OCI-LY7 (cell line): ENCODE measurements at regions not wholly inside any gene's neighbourhood (a gene's known extent, or its start where the extent isn't known, plus 50 kb on each side); places are given as distances from the start of the nearest gene placed in this dataset.

ENCODE experiments used
- BruUV-seq: library from RNA; stranded (reverse); fragments of 400-500 nt; replicated peaks from 2 replicates; lab custom pipeline; 2021; lab: Mats Ljungman, UMichigan
- CTCF ChIA-PET: fragments of 300-600 bp; sonication (Branson Sonifier 250); formaldehyde crosslinking; loops from one replicate; lab custom pipeline; 2022; ENCODE audit warnings: antibody characterized with exemption; ENCODE audit not compliant: unreplicated experiment; lab: Charles Lee
- POLR2A ChIA-PET: fragments of 300-600 bp; sonication (Branson Sonifier 250); formaldehyde crosslinking; loops from one replicate; lab custom pipeline; 2022; ENCODE audit warnings: antibody characterized with exemption; lab: Charles Lee
- DNase-seq: peaks from one replicate; pipeline ENCODE4 v3.0.0-alpha.2; 2015; ENCODE audit warnings: low spot score
- H2AFZ ChIP-seq: fragments of 200-600 bp; sonication (generic), shearing (Covaris generic); 2 replicates; pipeline ENCODE4 v1.6.1; 2014; ENCODE audit warnings: mild to moderate bottlenecking, antibody characterized with exemption, low read length, moderate library complexity
- H3K27ac ChIP-seq: fragments of 200-600 bp; sonication (generic); 2 replicates; pipeline ENCODE4 v1.5.1; 2014; ENCODE audit warnings: mixed run types, low read depth, mild to moderate bottlenecking, moderate library complexity, low read length, inconsistent platforms; ENCODE audit not compliant: poor library complexity, severe bottlenecking
- H3K36me3 ChIP-seq: fragments of 200-600 bp; sonication (generic); 2 replicates; pipeline ENCODE4 v1.6.1; 2014; ENCODE audit warnings: mild to moderate bottlenecking, antibody characterized with exemption, low read length, moderate library complexity, mixed read lengths; ENCODE audit not compliant: insufficient read depth
- H3K4me1 ChIP-seq: fragments of 200-600 bp; sonication (generic); 2 replicates; pipeline ENCODE4 v1.5.1; 2014; ENCODE audit warnings: mild to moderate bottlenecking, low read length; ENCODE audit not compliant: insufficient read depth, poor library complexity, severe bottlenecking
- H3K4me2 ChIP-seq: fragments of 200-600 bp; sonication (generic); 2 replicates; pipeline ENCODE4 v1.6.1; 2014; ENCODE audit warnings: mild to moderate bottlenecking, low read length
- H3K4me3 ChIP-seq: fragments of 200-600 bp; sonication (generic); 2 replicates; pipeline ENCODE4 v1.5.1; 2014; ENCODE audit warnings: mild to moderate bottlenecking, low read depth, low read length; ENCODE audit not compliant: poor library complexity, severe bottlenecking
- H3K79me2 ChIP-seq: fragments of 200-600 bp; sonication (generic); 2 replicates; pipeline ENCODE4 v1.6.1; 2016; ENCODE audit warnings: low read depth, mild to moderate bottlenecking, low read length, moderate library complexity, mixed read lengths; ENCODE audit not compliant: insufficient read depth
- H3K9me2 ChIP-seq: fragments of 200-600 bp; sonication (generic); 2 replicates; pipeline ENCODE4 v1.6.1; 2016; ENCODE audit warnings: mild to moderate bottlenecking, low read length, mixed read lengths; ENCODE audit not compliant: insufficient read depth
- H3K9me3 ChIP-seq: fragments of 200-600 bp; sonication (generic); 2 replicates; pipeline ENCODE4 v1.6.1; 2014; ENCODE audit warnings: mild to moderate bottlenecking, mixed run types, low read length, mixed read lengths
- H4K20me1 ChIP-seq: fragments of 200-600 bp; sonication (generic); 2 replicates; pipeline ENCODE4 v1.6.1; 2014; ENCODE audit warnings: mild to moderate bottlenecking, antibody characterized with exemption, low read length, moderate library complexity, mixed read lengths; ENCODE audit not compliant: insufficient read depth
- EZH2phosphoT487 ChIP-seq: fragments of 200-600 bp; sonication (generic); IDR thresholded peaks from 2 replicates; pipeline ENCODE4 v1.6.1; 2018; ENCODE audit warnings: low read depth, borderline replicate concordance, mild to moderate bottlenecking, mixed run types, antibody characterized with exemption, low read length, moderate library complexity, mixed read lengths
- intact Hi-C: fragments of 100-400 bp; cut with micrococcal nuclease; formaldehyde crosslinking; loops from one replicate; pipeline ENCODE4 v1.10.0; 2022; ENCODE audit not compliant: unreplicated experiment
- TF ChIP-seq, protein P1 (sequence below): fragments of 200-600 bp; sonication (generic); conservative IDR thresholded peaks from 2 replicates; pipeline ENCODE4 v1.5.1; 2014; ENCODE audit warnings: mild to moderate bottlenecking, antibody characterized with exemption, low read length, moderate library complexity, mixed read lengths

DNA sequence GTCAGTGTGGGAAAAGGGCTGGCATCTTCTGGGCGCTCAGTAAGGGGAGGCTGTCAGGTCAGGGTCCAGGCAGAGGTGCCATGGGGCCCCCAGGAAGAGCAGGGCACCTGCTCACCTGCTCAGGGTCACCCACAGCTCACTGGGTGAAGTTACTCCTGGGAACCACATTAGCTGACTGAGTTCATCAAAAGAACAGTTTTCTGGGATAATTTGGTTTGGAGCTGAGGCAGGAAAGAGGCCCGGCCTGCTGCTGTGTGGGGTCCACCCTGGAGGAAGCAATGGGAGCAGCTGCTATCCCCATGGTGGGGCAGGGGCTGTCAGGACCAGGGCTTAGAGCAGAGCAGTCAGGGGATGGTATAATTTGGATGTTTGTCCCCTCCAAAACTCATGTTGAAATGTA lies 97.2 kb upstream of the GPC1 start:
- POLR2A ChIA-PET = no interaction called here
- Histone ChIP-seq H3K9me2 (no peaks in the 10 kb centered on the region), H3K27ac (no peak overlapping the region), H3K4me3 (no peak overlapping the region), H3K4me2 (no peak overlapping the region), H3K4me1 (no peaks in the 10 kb centered on the region), H3K36me3 (no peaks in the 10 kb centered on the region), H3K9me3 (no peaks in the 10 kb centered on the region), H2AFZ (no peak overlapping the region), H3K79me2 (no peaks in the 10 kb centered on the region), H4K20me1 (no peaks in the 10 kb centered on the region)
- intact Hi-C loops = no loop called here
- CTCF ChIA-PET = no interaction called here
- no peak for DNase-seq
- BruUV-seq = no TSS peak
- TF ChIP-seq EZH2phosphoT487 = no peak
- TF ChIP-seq, protein P1, sequence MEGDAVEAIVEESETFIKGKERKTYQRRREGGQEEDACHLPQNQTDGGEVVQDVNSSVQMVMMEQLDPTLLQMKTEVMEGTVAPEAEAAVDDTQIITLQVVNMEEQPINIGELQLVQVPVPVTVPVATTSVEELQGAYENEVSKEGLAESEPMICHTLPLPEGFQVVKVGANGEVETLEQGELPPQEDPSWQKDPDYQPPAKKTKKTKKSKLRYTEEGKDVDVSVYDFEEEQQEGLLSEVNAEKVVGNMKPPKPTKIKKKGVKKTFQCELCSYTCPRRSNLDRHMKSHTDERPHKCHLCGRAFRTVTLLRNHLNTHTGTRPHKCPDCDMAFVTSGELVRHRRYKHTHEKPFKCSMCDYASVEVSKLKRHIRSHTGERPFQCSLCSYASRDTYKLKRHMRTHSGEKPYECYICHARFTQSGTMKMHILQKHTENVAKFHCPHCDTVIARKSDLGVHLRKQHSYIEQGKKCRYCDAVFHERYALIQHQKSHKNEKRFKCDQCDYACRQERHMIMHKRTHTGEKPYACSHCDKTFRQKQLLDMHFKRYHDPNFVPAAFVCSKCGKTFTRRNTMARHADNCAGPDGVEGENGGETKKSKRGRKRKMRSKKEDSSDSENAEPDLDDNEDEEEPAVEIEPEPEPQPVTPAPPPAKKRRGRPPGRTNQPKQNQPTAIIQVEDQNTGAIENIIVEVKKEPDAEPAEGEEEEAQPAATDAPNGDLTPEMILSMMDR = no peak

DNA sequence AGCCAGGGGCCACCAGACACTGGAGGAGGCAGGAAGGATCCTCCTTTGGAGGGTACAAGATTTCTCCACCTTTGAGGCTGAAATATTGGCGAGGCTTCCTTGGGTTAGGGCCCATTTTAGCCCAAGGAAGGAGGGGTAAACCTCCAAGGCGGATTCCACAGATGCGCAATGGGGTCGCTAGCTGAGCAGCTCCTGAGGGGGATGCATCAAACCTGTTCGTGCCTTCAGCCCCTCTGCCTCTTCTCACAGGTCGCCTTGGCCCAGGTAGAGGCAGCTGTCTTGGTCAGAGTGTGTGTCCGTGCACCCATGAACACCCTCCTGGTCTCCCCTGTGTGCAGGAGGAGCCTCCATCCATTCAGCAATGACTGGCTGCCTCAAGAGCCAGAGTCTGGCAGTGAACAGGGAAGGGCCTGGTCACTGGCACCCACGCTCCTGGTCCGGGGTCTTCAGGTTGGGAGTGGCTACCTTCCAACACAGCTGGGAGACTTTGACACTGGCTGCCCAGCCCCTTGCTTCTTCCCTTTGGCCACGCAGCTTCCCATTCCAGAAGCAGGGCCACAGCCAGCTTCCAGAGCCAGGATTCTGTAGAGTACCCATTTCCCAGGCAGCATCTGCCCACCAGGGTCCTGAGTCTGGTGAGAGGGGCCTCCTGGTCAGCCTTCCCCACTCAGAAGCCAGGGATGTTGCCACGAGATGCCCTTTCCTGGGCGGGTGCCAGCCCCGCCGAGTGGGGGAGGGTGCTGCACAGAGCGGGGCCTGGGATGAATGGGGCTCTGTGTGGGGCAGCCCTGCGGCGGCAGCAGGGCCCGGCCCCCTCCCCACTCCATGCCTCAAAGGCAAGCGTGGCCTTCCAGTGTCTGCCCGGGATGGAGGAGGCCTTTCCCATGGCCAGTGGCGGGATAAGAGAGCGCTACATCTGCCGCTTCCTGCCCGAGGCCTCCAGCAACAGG lies 95.8 kb upstream of the GPC1 start:
- no peaks in the 10 kb centered on the region for H3K9me2 ChIP-seq
- intact Hi-C loops = no loop called here
- H3K79me2 ChIP-seq = no peaks in the 10 kb centered on the region
- no peaks in the 10 kb centered on the region for H4K20me1 ChIP-seq
- H2AFZ ChIP-seq = no peak overlapping the region
- H3K4me1 ChIP-seq = no peaks in the 10 kb centered on the region
- ChIA-PET CTCF (no interaction called here), POLR2A (interaction anchor here (0.6 kb wide), 1 partner anchor 79 kb away, joined by 3 read pairs; no protein-coding TSS in a partner anchor)
- TF ChIP-seq, protein P1 = no peak
- no peak for TF ChIP-seq EZH2phosphoT487
- no peak overlapping the region for H3K4me3 ChIP-seq
- no peaks in the 10 kb centered on the region for H3K36me3 ChIP-seq
- no peak for DNase-seq
- no peak overlapping the region for H3K4me2 ChIP-seq
- H3K27ac ChIP-seq = no peak overlapping the region
- no peaks in the 10 kb centered on the region for H3K9me3 ChIP-seq
- BruUV-seq = no TSS peak

DNA sequence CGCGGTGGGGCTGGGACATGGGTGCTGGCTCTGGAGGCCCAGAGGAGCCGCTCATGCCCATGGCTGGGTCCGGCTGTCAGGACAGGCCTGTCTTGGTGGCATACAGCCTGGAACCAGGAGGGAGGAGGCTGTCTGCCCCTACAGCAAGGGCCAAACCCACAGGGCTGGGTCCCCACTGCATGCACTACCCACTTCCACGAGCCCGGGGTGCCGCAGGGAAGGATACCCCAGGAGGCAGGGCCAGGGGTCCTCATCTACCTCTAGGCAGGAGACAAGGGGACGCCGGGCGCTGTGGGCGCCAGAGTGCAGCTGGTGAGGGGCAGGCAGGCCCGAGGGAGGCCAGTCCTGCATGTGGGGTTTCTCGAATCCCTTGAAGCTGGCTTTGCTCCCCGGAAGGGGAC lies 95.1 kb upstream of the GPC1 start:
- CTCF ChIA-PET = no interaction called here
- intact Hi-C loops = no loop called here

More for the DNA sequence above, 95.1 kb upstream of the GPC1 start:
- Histone ChIP-seq H3K36me3 (no peaks in the 10 kb centered on the region), H4K20me1 (no peaks in the 10 kb centered on the region), H3K9me3 (no peaks in the 10 kb centered on the region), H3K27ac (no peak overlapping the region), H3K79me2 (no peaks in the 10 kb centered on the region), H3K4me2 (no peak overlapping the region), H3K9me2 (no peaks in the 10 kb centered on the region), H3K4me1 (no peaks in the 10 kb centered on the region), H2AFZ (no peak overlapping the region), H3K4me3 (no peak overlapping the region)
- no TSS peak for BruUV-seq
- POLR2A ChIA-PET = no interaction called here
- TF ChIP-seq EZH2phosphoT487 = no peak
- TF ChIP-seq, protein P1 = no peak
- no peak for DNase-seq
